ENCODE measurements at regions not wholly inside any gene's neighbourhood (a gene's known extent, or its start where the extent isn't known, plus 50 kb on each side); places are given as distances from the start of the nearest gene placed in this dataset.

DNA sequence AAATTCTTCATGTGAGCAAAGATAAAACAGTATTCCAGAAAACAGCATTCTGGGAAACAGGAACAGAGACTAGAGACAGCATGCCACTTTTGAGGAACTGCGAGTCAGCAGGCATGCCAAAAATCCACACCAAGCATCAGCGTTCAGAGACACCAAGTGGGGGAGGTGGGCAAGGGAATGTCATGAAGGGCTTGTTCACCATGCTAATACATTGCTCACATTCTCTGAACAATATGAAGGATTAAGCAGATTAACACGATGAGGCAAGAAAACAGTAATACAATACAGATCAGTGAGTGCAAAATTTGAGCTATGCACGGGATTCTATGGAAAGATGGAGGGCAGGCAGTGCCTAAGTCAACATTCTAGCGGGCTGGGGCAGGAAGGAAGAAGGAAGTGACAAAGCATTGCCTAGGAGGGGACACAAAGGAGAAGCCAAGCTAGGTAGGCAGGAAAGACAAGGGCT is 278.3 kb downstream of the FBXW7 start:
- TF ChIP-seq, protein P1, sequence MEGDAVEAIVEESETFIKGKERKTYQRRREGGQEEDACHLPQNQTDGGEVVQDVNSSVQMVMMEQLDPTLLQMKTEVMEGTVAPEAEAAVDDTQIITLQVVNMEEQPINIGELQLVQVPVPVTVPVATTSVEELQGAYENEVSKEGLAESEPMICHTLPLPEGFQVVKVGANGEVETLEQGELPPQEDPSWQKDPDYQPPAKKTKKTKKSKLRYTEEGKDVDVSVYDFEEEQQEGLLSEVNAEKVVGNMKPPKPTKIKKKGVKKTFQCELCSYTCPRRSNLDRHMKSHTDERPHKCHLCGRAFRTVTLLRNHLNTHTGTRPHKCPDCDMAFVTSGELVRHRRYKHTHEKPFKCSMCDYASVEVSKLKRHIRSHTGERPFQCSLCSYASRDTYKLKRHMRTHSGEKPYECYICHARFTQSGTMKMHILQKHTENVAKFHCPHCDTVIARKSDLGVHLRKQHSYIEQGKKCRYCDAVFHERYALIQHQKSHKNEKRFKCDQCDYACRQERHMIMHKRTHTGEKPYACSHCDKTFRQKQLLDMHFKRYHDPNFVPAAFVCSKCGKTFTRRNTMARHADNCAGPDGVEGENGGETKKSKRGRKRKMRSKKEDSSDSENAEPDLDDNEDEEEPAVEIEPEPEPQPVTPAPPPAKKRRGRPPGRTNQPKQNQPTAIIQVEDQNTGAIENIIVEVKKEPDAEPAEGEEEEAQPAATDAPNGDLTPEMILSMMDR (conservative IDR thresholded peaks at IDR 0.05; ENCODE audit: low read length), result no peak
- TF ChIP-seq EZH2phosphoT487 (IDR thresholded peaks at IDR 0.05; ENCODE audit: borderline replicate concordance), result no peak

Measured in Loucy (cell line).